ENCODE measurements at regions not wholly inside any gene's neighbourhood (a gene's known extent, or its start where the extent isn't known, plus 50 kb on each side); places are given as distances from the start of the nearest gene placed in this dataset.

GRCh38 chr4:35052546-35052945 is 1191.8 kb downstream of the ARAP2 start:
- TF ChIP-seq GATA2 (IDR thresholded peaks at IDR 0.05; ENCODE audit: low read depth, low read length) = no peak
- no peak for TF ChIP-seq GATA3 (IDR thresholded peaks at IDR 0.05; ENCODE audit: low read depth, low read length)

All from SH-SY5Y (cell line).